Spleen (tissue), 11 donors: ENCODE measurements at regions not wholly inside any gene's neighbourhood (a gene's known extent, or its start where the extent isn't known, plus 50 kb on each side); places are given as distances from the start of the nearest gene placed in this dataset.

Source experiments
- DNase-seq: peaks from one replicate; pipeline ENCODE4 v3.0.0-alpha.2; 2020
- H3K27ac ChIP-seq, 8 donors: fragments of 200-600 bp; sonication (generic) in 7 of 8; 1 replicate in 4 of 8; 2 replicates in 4 of 8; pipeline versions ENCODE4 v1.5.0 to v1.8.0; 2016 to 2021; ENCODE audit warnings: inconsistent platforms in 4 of 8, mild to moderate bottlenecking in 4 of 8, moderate library complexity in 1 of 8
- H3K27me3 ChIP-seq, 7 donors: fragments of 200-600 bp; sonication (generic) in 6 of 7; replicated peaks in 1 of 7; 1 replicate in 4 of 7; 2 replicates in 3 of 7; pipeline versions ENCODE4 v1.5.0 to v1.8.0; 2016 to 2021; ENCODE audit warnings: inconsistent platforms in 3 of 7, mild to moderate bottlenecking in 1 of 7
- H3K36me3 ChIP-seq, 6 donors: fragments of 200-600 bp; sonication (generic) in 5 of 6; 1 replicate in 4 of 6; 2 replicates in 2 of 6; pipeline versions ENCODE4 v1.5.0 to v1.8.0; 2016 to 2021; ENCODE audit warnings: inconsistent platforms in 2 of 6
- H3K4me1 ChIP-seq, 6 donors: fragments of 200-600 bp; sonication (generic) in 5 of 6; 1 replicate in 3 of 6; 2 replicates in 3 of 6; pipeline versions ENCODE4 v1.5.0 to v1.8.0; 2016 to 2021; ENCODE audit warnings: inconsistent platforms in 3 of 6
- H3K4me3 ChIP-seq, 8 donors: fragments of 200-600 bp; sonication (generic) in 7 of 8; 1 replicate in 4 of 8; 2 replicates in 4 of 8; pipeline versions ENCODE4 v1.5.0 to v1.8.0; 2016 to 2021; ENCODE audit warnings: inconsistent platforms in 4 of 8, mild to moderate bottlenecking in 4 of 8, moderate library complexity in 2 of 8
- H3K9me3 ChIP-seq, 8 donors: fragments of 200-600 bp; sonication (generic) in 7 of 8; 1 replicate in 4 of 8; 2 replicates in 4 of 8; pipeline versions ENCODE4 v1.5.0 to v1.8.0; 2016 to 2021; ENCODE audit warnings: inconsistent platforms in 4 of 8
- CTCF ChIP-seq, 11 experiments: fragments of 200-600 bp in 7 of 11; fragments of 450-650 bp in 4 of 11; sonication (generic) in 4 of 11; IDR thresholded peaks in 8 of 11; conservative IDR thresholded peaks in 3 of 11; 1 replicate in 7 of 11; 2 replicates in 4 of 11; pipeline versions ENCODE4 v1.4.0 to v1.8.0; 2016 to 2021; ENCODE audit warnings: antibody characterized with exemption in 11 of 11, inconsistent platforms in 4 of 11, mild to moderate bottlenecking in 1 of 11
- POLR2A ChIP-seq, 3 donors: fragments of 450-650 bp; IDR thresholded peaks; one replicate each; pipeline ENCODE4 v1.5.1; 2017; ENCODE audit warnings: antibody characterized with exemption in 3 of 3, mild to moderate bottlenecking in 1 of 3
- POLR2AphosphoS5 ChIP-seq, 3 donors: sonication (generic); formaldehyde crosslinking; IDR thresholded peaks; one replicate each; pipeline ENCODE4 v1.5.1; 2017; ENCODE audit warnings: antibody characterized with exemption in 3 of 3
- WGBS, 5 donors: extraction: QIAGEN DNeasy Blood & Tissue Kit in 3 of 5; methylation state at CpG; one replicate each; pipeline versions ENCODE4 v1.1.5 to v1.1.7; 2013 to 2018; 5-methylcytosine and 5-hydroxymethylcytosine counted together
- intact Hi-C: fragments of 100-400 bp; cut with DNase I; formaldehyde crosslinking; loops from one replicate; pipeline ENCODE4 v1.15.0; 2023; ENCODE audit warnings: low total_unique reads
- donor health status: healthy with polysubstance abuse.
- donor health status: DM: no; HTN: no; CAD: no; lungs with moderate emphysema.
- donor health status: DM: no; HTN: no; CAD: no.
- donor health status: Bipolar disorder and iron deficiency.
- donor health status: healthy.
- donor health status: DM: no; HTN: no; CAD: no.
- donor health status: DM: yes; HTN: yes; CAD: no.

DNA sequence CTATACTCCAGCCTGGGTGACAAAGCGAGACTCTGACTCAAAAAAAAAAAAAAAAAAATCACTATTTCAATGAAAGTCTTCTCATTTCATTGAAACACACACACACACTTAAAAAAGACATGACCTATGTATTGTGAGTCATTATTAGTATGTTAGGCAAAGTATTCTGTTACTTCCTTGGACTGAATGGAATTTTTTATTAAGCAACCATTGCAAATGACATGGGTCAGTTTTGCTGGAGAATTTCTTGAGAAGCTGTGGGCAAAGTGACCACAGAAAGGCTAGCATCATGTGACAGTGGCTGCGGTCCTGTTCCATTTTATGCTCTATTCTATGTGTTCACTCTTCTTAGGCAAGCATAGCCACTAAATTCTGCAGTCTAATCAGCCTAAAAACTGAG, 695.7 kb downstream of the TDRD15 start:
- Histone ChIP-seq H3K4me3 (no peak overlapping the region), H3K27ac (no peak overlapping the region), H3K27me3 (no peaks in the 10 kb centered on the region), H3K4me1 (no peaks in the 10 kb centered on the region), H3K9me3 (peaks cover 0 to 6% (median 0%) of the 10 kb centered on the region in 8 donors), H3K36me3 (no peaks in the 10 kb centered on the region)
- WGBS, 5 donors: 71 to 93% (median 77%) methylated on average over 2 of the region's 2 CpGs
- no peak for DNase-seq
- TF ChIP-seq POLR2AphosphoS5 (IDR thresholded peaks at IDR 0.05) (no peak), CTCF (IDR thresholded peaks at IDR 0.05 in 8 of 11, conservative IDR thresholded peaks at IDR 0.05 in 3 of 11) (no peak), POLR2A (IDR thresholded peaks at IDR 0.05) (no peak)
- intact Hi-C loops: no loop called here

- no peaks in the 10 kb centered on the region for H3K4me1 ChIP-seq
- H3K27me3 ChIP-seq: no peaks in the 10 kb centered on the region
- no peak overlapping the region for H3K4me3 ChIP-seq
- no peak for DNase-seq
- peaks cover 0 to 6% (median 0%) of the 10 kb centered on the region in 8 donors for H3K9me3 ChIP-seq
- H3K27ac ChIP-seq: no peak overlapping the region
- 70 to 95% (median 84%) methylated on average over 1 of the region's 1 CpG for WGBS, 5 donors
- H3K36me3 ChIP-seq: no peaks in the 10 kb centered on the region
- TF ChIP-seq POLR2AphosphoS5 (IDR thresholded peaks at IDR 0.05) (no peak), CTCF (IDR thresholded peaks at IDR 0.05 in 8 of 11, conservative IDR thresholded peaks at IDR 0.05 in 3 of 11) (no peak), POLR2A (IDR thresholded peaks at IDR 0.05) (no peak)
- intact Hi-C loops: no loop called here
These were observed 696.5 kb downstream of the TDRD15 start for GRCh38 chr2:21820271-21820670.

DNA sequence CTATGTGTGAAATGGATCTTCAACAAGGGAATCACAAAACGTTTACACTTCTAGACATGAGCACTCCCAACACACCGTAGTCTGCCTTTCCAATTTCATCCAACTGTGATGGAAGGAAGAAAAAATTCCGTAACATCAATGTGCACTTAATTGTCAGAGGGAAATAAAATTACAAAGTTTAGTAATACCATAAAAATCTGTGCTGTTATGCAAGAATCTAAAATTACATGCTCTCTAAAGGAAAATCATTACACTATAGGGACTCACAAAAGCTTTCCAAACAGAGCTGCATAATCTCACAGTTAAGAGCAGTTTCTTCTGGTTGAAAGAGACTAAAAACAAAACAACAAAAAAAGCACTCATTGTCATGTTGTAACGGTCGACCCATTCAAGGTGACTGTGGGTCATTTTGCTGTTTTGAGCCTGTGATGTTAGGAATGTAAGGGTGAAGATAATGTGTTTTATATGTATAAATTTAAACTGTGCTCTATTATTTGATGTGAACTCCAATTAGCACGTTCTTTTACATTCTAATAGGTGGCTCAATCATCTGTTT, 698.0 kb downstream of the TDRD15 start:
- no peaks in the 10 kb centered on the region for H3K27me3 ChIP-seq
- H3K4me3 ChIP-seq: no peak overlapping the region
- WGBS, 5 donors: 41 to 56% (median 50%) methylated on average over 6 of the region's 6 CpGs
- DNase-seq: no peak
- no peak for TF ChIP-seq POLR2AphosphoS5 (IDR thresholded peaks at IDR 0.05)
- no peak for TF ChIP-seq CTCF (IDR thresholded peaks at IDR 0.05 in 8 of 11, conservative IDR thresholded peaks at IDR 0.05 in 3 of 11)
- no peak for TF ChIP-seq POLR2A (IDR thresholded peaks at IDR 0.05)
- H3K4me1 ChIP-seq: no peaks in the 10 kb centered on the region
- H3K9me3 ChIP-seq: peaks cover 0 to 6% (median 0%) of the 10 kb centered on the region in 8 donors
- H3K27ac ChIP-seq: no peak overlapping the region
- intact Hi-C loops: no loop called here
- H3K36me3 ChIP-seq: no peaks in the 10 kb centered on the region

DNA sequence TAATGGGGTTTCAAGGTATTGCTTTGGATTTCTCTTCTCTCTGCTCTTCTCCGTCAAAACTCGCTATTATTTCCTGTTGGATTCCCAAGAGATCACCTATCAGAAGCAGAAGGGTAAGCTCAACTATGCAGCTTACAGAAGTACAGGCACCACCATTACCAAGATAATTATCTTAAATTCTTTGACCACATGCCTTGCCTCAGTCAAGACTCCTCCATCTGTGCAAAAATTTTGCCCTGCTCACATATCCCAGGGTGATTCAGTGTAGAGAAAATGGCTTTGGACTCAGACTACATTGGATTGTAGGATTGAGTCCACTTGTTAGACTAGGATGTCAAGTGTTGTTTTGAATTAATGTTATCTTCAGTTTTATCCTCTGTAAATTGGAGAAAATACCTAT, 698.7 kb downstream of the TDRD15 start:
- Histone ChIP-seq H3K4me3 (no peak overlapping the region), H3K36me3 (no peaks in the 10 kb centered on the region), H3K4me1 (no peaks in the 10 kb centered on the region), H3K9me3 (peaks cover 0 to 6% (median 0%) of the 10 kb centered on the region in 8 donors), H3K27ac (no peak overlapping the region), H3K27me3 (no peaks in the 10 kb centered on the region)
- DNase-seq: no peak
- WGBS, 5 donors: 53 to 76% (median 63%) methylated on average over 2 of the region's 2 CpGs
- intact Hi-C loops: no loop called here
- TF ChIP-seq CTCF (IDR thresholded peaks at IDR 0.05 in 8 of 11, conservative IDR thresholded peaks at IDR 0.05 in 3 of 11) (no peak), POLR2A (IDR thresholded peaks at IDR 0.05) (no peak), POLR2AphosphoS5 (IDR thresholded peaks at IDR 0.05) (no peak)
